Activated T-cell treated with anti-CD3 and anti-CD28 coated beads, Interleukin-2, amount 50 U/mL, for 4 hours (primary cell): ENCODE measurements at regions not wholly inside any gene's neighbourhood (a gene's known extent, or its start where the extent isn't known, plus 50 kb on each side); places are given as distances from the start of the nearest gene placed in this dataset.
"Not testable (repeated sequence)": the region's sequence is repeated elsewhere in the genome, so short reads cannot be mapped to it uniquely, and the experiment has no call there.

Experiments
- ATAC-seq, 2 donors: fragments of 200-7000 bp; cut with Tn5 transposase; one replicate each; pipeline ENCODE4 v1.10.0; 2021
- DNase-seq: peaks from one replicate; pipeline ENCODE4 v3.0.0-alpha.2; 2020
- H3K27me3 Mint-ChIP-seq: one replicate; pipeline ENCODE4 v1.8.0; 2021; ENCODE audit warnings: low read depth, mixed read lengths
- H3K36me3 Mint-ChIP-seq: one replicate; pipeline ENCODE4 v1.8.0; 2022; ENCODE audit warnings: mixed read lengths; ENCODE audit not compliant: insufficient read depth
- H3K4me1 Mint-ChIP-seq: one replicate; pipeline ENCODE4 v1.8.0; 2021; ENCODE audit warnings: low read depth, mixed read lengths
- H3K4me3 Mint-ChIP-seq: one replicate; pipeline ENCODE4 v1.8.0; 2021; ENCODE audit warnings: mild to moderate bottlenecking, moderate library complexity, mixed read lengths
- H3K9me3 Mint-ChIP-seq: one replicate; pipeline ENCODE4 v1.8.0; 2021; ENCODE audit warnings: mixed read lengths

GRCh38 chr7:46594831-46595230, 673.8 kb upstream of the IGFBP3 start:
- H3K4me1 Mint-ChIP-seq, H3K36me3 Mint-ChIP-seq, H3K27me3 Mint-ChIP-seq, H3K4me3 Mint-ChIP-seq, DNase-seq, ATAC-seq, H3K9me3 Mint-ChIP-seq: not testable (repeated sequence)

GRCh38 chr7:46590918-46591905, 670.1 kb upstream of the IGFBP3 start:
- ATAC-seq, H3K4me1 Mint-ChIP-seq, H3K9me3 Mint-ChIP-seq, DNase-seq, H3K4me3 Mint-ChIP-seq, H3K36me3 Mint-ChIP-seq, H3K27me3 Mint-ChIP-seq: not testable (repeated sequence)

- peaks cover 5% of the 10 kb centered on the region for H3K9me3 Mint-ChIP-seq
- H3K4me3 Mint-ChIP-seq, result no peak overlapping the region
- H3K36me3 Mint-ChIP-seq, result no peaks in the 10 kb centered on the region
- no peaks in the 10 kb centered on the region for H3K27me3 Mint-ChIP-seq
- ATAC-seq (no peak), DNase-seq (no peak)
- no peaks in the 10 kb centered on the region for H3K4me1 Mint-ChIP-seq
Observed at GRCh38 chr7:46589286-46589685, 668.2 kb upstream of the IGFBP3 start.

GRCh38 chr7:46586406-46586805, 665.3 kb upstream of the IGFBP3 start:
- no peak overlapping the region for H3K4me3 Mint-ChIP-seq
- no peaks in the 10 kb centered on the region for H3K4me1 Mint-ChIP-seq
- no peaks in the 10 kb centered on the region for H3K27me3 Mint-ChIP-seq
- DNase-seq (no peak), ATAC-seq (no peak)
- H3K9me3 Mint-ChIP-seq, result peaks cover 6% of the 10 kb centered on the region
- H3K36me3 Mint-ChIP-seq, result no peaks in the 10 kb centered on the region

GRCh38 chr7:46583656-46584055, 662.6 kb upstream of the IGFBP3 start:
- H3K9me3 Mint-ChIP-seq, result peaks cover 7% of the 10 kb centered on the region
- ATAC-seq (no peak), DNase-seq (no peak)
- H3K27me3 Mint-ChIP-seq, result no peaks in the 10 kb centered on the region
- H3K36me3 Mint-ChIP-seq, result no peaks in the 10 kb centered on the region
- no peak overlapping the region for H3K4me3 Mint-ChIP-seq
- no peaks in the 10 kb centered on the region for H3K4me1 Mint-ChIP-seq

GRCh38 chr7:46581268-46581667, 660.2 kb upstream of the IGFBP3 start:
- no peaks in the 10 kb centered on the region for H3K4me1 Mint-ChIP-seq
- H3K9me3 Mint-ChIP-seq, result peaks cover 7% of the 10 kb centered on the region
- ATAC-seq (no peak), DNase-seq (no peak)
- no peaks in the 10 kb centered on the region for H3K36me3 Mint-ChIP-seq
- no peak overlapping the region for H3K4me3 Mint-ChIP-seq
- H3K27me3 Mint-ChIP-seq, result no peaks in the 10 kb centered on the region

GRCh38 chr7:46580766-46581165, 659.7 kb upstream of the IGFBP3 start:
- H3K27me3 Mint-ChIP-seq, result no peaks in the 10 kb centered on the region
- DNase-seq (no peak), ATAC-seq (no peak)
- no peaks in the 10 kb centered on the region for H3K36me3 Mint-ChIP-seq
- H3K4me1 Mint-ChIP-seq, result no peaks in the 10 kb centered on the region
- H3K4me3 Mint-ChIP-seq, result no peak overlapping the region
- peaks cover 7% of the 10 kb centered on the region for H3K9me3 Mint-ChIP-seq

GRCh38 chr7:46577394-46577793, 656.3 kb upstream of the IGFBP3 start:
- DNase-seq, result no peak
- Mint-ChIP-seq H3K9me3 (peaks cover 3% of the 10 kb centered on the region), H3K27me3 (no peaks in the 10 kb centered on the region), H3K4me1 (no peaks in the 10 kb centered on the region), H3K4me3 (no peak overlapping the region), H3K36me3 (no peaks in the 10 kb centered on the region)
- ATAC-seq, result no peak

- no peak for DNase-seq
- Mint-ChIP-seq H3K4me1 (no peaks in the 10 kb centered on the region), H3K36me3 (no peaks in the 10 kb centered on the region), H3K27me3 (no peaks in the 10 kb centered on the region), H3K4me3 (no peak overlapping the region), H3K9me3 (peaks cover 3% of the 10 kb centered on the region)
- no peak for ATAC-seq
Observed at GRCh38 chr7:46576950-46577349, 655.9 kb upstream of the IGFBP3 start.

- no peak overlapping the region for H3K4me3 Mint-ChIP-seq
- DNase-seq (no peak), ATAC-seq (no peak)
- no peaks in the 10 kb centered on the region for H3K36me3 Mint-ChIP-seq
- H3K27me3 Mint-ChIP-seq, result no peaks in the 10 kb centered on the region
- no peaks in the 10 kb centered on the region for H3K9me3 Mint-ChIP-seq
- no peaks in the 10 kb centered on the region for H3K4me1 Mint-ChIP-seq
Observed at GRCh38 chr7:46572691-46573090, 651.6 kb upstream of the IGFBP3 start.

GRCh38 chr7:46571996-46572395, 650.9 kb upstream of the IGFBP3 start:
- Mint-ChIP-seq H3K9me3 (peaks cover 3% of the 10 kb centered on the region), H3K4me1 (no peaks in the 10 kb centered on the region), H3K36me3 (no peaks in the 10 kb centered on the region), H3K27me3 (no peaks in the 10 kb centered on the region), H3K4me3 (no peak overlapping the region)
- ATAC-seq, result no peak
- DNase-seq, result no peak

- Mint-ChIP-seq H3K4me3 (no peak overlapping the region), H3K4me1 (no peaks in the 10 kb centered on the region), H3K36me3 (no peaks in the 10 kb centered on the region), H3K9me3 (peaks cover 8% of the 10 kb centered on the region), H3K27me3 (no peaks in the 10 kb centered on the region)
- DNase-seq, result no peak
- ATAC-seq, result no peak
Observed at GRCh38 chr7:46569133-46569465, 648.0 kb upstream of the IGFBP3 start.

GRCh38 chr7:46568420-46569132, 647.5 kb upstream of the IGFBP3 start:
- no peaks in the 10 kb centered on the region for H3K27me3 Mint-ChIP-seq
- H3K4me3 Mint-ChIP-seq, result no peak overlapping the region
- DNase-seq (no peak), ATAC-seq (no peak)
- H3K9me3 Mint-ChIP-seq, result peaks cover 8% of the 10 kb centered on the region
- no peaks in the 10 kb centered on the region for H3K4me1 Mint-ChIP-seq
- no peaks in the 10 kb centered on the region for H3K36me3 Mint-ChIP-seq

GRCh38 chr7:46567858-46568257, 646.8 kb upstream of the IGFBP3 start:
- Mint-ChIP-seq H3K4me3 (no peak overlapping the region), H3K36me3 (no peaks in the 10 kb centered on the region), H3K9me3 (peaks cover 8% of the 10 kb centered on the region), H3K27me3 (no peaks in the 10 kb centered on the region), H3K4me1 (no peaks in the 10 kb centered on the region)
- ATAC-seq (no peak), DNase-seq (no peak)
